Right renal cortex interstitium (tissue), 3 donors: ENCODE measurements at regions not wholly inside any gene's neighbourhood (a gene's known extent, or its start where the extent isn't known, plus 50 kb on each side); places are given as distances from the start of the nearest gene placed in this dataset.
"Not testable (repeated sequence)": the region's sequence is repeated elsewhere in the genome, so short reads cannot be mapped to it uniquely, and the experiment has no call there.

Experiments
- DNase-seq, 3 donors: peaks; one replicate each; pipeline ENCODE4 v3.0.0-alpha.2; 2013; ENCODE audit warnings: low read depth in 3 of 3, low spot score in 2 of 3

DNA sequence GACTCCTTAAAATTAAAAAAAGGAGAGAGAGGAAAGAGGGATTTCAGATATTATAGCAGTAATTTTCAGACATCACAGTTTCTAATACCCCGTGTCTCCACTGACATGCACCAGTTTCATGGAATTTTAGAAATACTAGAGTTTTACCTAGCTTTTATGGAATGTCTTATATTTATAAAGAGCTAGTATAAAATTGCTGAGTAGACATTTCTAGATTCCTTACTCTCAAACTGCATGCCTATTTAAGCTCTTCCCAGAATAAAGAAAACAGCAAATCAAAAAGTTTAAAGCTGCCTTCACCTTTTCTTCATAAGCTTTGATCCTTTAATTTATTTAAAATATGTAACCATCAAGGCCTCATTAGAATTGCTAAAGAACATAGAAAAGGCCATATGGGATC is 247.4 kb upstream of the IL12A start:
- no peak for DNase-seq

GRCh38 chr3:159748425-159748824 is 240.2 kb upstream of the IL12A start:
- no peak for DNase-seq

GRCh38 chr3:159749406-159749805 is 239.2 kb upstream of the IL12A start:
- DNase-seq = no peak

- no peak for DNase-seq
These were observed 237.5 kb upstream of the IL12A start for GRCh38 chr3:159751146-159751545.

GRCh38 chr3:159751752-159752151 is 236.9 kb upstream of the IL12A start:
- DNase-seq = no peak

GRCh38 chr3:159756279-159757207 is 232.1 kb upstream of the IL12A start:
- DNase-seq = not testable (repeated sequence)

DNA sequence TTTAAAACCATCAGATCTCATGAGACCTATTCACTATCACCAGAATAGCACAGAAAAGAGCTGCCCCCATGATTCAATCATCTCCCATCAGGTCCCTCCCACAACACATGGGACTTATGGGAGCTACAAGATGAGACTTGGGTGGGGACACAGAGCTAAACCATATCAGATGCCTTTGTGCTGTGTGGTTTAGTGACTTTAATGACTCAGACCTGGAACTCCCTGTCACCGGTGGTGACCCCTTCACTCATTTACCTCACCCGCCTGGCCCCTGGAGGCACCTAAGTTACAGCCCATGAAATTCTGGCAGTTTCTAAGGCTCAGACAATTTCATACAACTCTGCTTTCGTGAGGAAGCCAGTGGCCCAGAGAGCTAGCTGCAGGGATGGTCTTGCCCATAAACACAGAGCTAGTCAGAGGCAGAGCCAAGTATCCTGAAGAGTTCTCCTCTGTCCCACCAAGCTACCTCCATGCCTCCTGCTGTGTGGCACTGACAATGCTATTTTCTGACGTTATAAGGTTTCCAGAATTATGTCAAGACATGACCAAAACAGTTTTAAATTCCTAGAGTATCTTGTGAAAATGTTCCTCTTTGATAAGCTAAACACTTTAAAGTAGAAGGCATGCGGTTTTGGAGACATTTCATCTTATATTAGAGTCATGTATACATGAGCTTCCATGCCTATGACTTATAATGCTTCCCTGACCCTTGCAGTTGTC is 231.1 kb upstream of the IL12A start:
- DNase-seq = no peak

DNA sequence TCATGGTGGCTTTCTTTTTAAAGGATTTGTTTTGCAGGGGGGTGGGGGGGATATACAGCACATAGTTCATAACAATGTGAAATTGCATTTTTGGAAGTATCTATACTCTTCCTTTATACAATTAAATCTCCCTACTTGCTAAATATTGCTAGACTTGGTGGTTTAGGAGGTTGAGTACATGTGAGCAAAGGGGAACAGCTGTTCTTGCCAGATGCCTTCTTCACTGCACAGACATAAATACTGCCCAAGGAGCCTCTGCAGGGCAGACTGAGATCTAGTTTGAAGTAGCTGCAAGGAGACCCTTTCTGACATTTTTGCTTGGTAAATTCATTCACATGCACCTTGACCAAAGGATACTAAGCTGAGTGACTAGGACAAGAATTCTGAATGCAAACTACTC is 228.6 kb upstream of the IL12A start:
- no peak for DNase-seq

- DNase-seq = no peak
These were observed 227.3 kb upstream of the IL12A start for GRCh38 chr3:159761369-159761768.

- DNase-seq = no peak
These were observed 226.6 kb upstream of the IL12A start for GRCh38 chr3:159761848-159762635.

- DNase-seq = no peak
These were observed 225.5 kb upstream of the IL12A start for GRCh38 chr3:159763011-159763601.

- DNase-seq = peak in 1 of 3 donors; percentile 56
These were observed 224.8 kb upstream of the IL12A start for GRCh38 chr3:159763602-159764489.

GRCh38 chr3:159764490-159765029 is 224.1 kb upstream of the IL12A start:
- DNase-seq = no peak

DNA sequence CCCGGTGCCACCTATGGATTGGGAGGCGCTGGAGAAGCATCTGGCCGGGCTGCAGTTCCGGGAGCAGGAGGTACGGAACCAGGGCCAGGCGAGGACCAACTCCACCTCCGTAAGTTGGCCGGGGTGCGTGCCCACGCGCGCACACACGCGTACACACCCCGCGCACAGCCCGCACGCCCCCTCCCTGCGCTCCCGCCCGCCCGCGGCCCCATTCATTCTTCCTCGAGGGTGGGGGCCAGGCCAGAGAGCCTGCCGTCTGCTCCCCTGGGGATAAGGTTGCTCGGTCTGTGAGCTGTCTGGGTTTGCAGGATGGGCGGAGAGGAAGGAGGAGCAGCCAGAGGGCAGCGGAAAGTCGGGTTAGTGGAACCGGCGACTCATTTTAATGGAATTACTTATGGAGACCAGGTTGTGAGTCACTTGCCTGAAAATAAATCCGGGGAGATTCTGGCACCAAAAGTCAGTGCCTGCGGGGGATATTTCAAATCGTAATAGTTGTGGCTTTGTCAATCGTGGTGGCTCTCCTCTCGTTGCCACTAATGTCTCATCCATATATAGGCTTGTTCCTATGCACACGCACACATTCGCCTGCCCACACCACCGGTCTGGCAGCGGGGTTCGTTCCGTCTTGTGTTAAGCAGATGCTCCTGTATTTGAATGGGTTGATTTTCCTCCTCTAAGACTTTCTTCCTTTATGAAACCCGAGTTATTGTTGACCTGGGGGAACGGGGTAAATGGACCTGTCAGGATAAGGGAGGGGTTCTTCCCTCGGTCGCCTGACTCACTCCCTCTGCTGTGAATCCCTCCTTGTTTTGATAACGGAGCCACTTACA is 223.4 kb upstream of the IL12A start:
- DNase-seq = no peak

DNA sequence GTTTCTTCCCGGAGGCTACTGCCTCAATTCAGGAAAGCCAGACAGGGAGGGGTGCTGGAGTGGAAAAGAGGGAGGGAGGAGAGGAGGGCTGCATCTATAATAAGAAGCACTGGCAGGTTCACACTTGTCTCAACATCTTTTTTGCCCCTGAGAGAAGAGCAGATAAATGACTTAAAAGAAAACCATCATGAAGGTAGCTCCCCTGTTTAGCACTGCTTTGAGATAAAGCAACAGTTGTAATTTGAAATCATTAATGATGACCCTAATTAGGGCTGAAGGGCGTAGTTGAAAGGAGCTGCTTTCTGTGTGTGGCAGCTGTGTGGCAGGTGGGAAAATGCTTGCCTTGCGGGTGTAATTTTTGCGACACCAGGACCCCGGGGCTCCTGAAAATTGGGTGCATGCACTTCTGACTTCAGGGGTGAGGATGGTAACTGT is 222.8 kb upstream of the IL12A start:
- no peak for DNase-seq

- no peak for DNase-seq
These were observed 222.0 kb upstream of the IL12A start for GRCh38 chr3:159766563-159767185.

GRCh38 chr3:159770998-159771397 is 217.6 kb upstream of the IL12A start:
- DNase-seq = no peak
